ENCODE measurements at regions not wholly inside any gene's neighbourhood (a gene's known extent, or its start where the extent isn't known, plus 50 kb on each side); places are given as distances from the start of the nearest gene placed in this dataset.

GRCh38 chr6:22468256-22468965 is 101.0 kb upstream of the HDGFL1 start:
- TF ChIP-seq EP300 (IDR thresholded peaks at IDR 0.05) (no peak), POLR2A (IDR thresholded peaks at IDR 0.05) (no peak), CTCF (IDR thresholded peaks at IDR 0.05) (no peak), POLR2AphosphoS5 (IDR thresholded peaks at IDR 0.05) (no peak)

Measured in upper lobe of left lung (tissue), 4 donors.